Peyer's patch (tissue), 4 donors: ENCODE measurements at regions not wholly inside any gene's neighbourhood (a gene's known extent, or its start where the extent isn't known, plus 50 kb on each side); places are given as distances from the start of the nearest gene placed in this dataset.

Source experiments
- DNase-seq, 3 donors: peaks; one replicate each; pipeline ENCODE4 v3.0.0-alpha.2; 2017 to 2019
- H3K27ac ChIP-seq, 4 donors: fragments of 200-600 bp; sonication (generic); one replicate each; pipeline ENCODE4 v1.5.1; 2016 to 2019
- H3K27me3 ChIP-seq, 2 donors: fragments of 200-600 bp; sonication (generic); one replicate each; pipeline ENCODE4 v1.5.1; 2019
- H3K36me3 ChIP-seq, 3 donors: fragments of 200-600 bp; sonication (generic); one replicate each; pipeline ENCODE4 v1.5.1; 2016 to 2019
- H3K4me1 ChIP-seq, 4 donors: fragments of 200-600 bp; sonication (generic); one replicate each; pipeline ENCODE4 v1.5.1; 2016 to 2019
- H3K4me3 ChIP-seq, 4 donors: fragments of 200-600 bp; sonication (generic); 1 replicate in 3 of 4; 2 replicates in 1 of 4; pipeline ENCODE4 v1.5.1; 2016 to 2019; ENCODE audit warnings: mild to moderate bottlenecking in 1 of 4
- H3K9me3 ChIP-seq, 4 donors: fragments of 200-600 bp; sonication (generic); one replicate each; pipeline ENCODE4 v1.5.1; 2016 to 2019; ENCODE audit warnings: mild to moderate bottlenecking in 1 of 4
- POLR2A ChIP-seq, 2 donors: fragments of 450-650 bp; IDR thresholded peaks; one replicate each; pipeline ENCODE4 v1.5.1; 2017; ENCODE audit warnings: antibody characterized with exemption in 2 of 2, mild to moderate bottlenecking in 2 of 2, moderate library complexity in 2 of 2
- TF ChIP-seq, protein P1 (sequence below), 6 experiments: fragments of 450-650 bp in 4 of 6; fragments of 200-600 bp in 2 of 6; sonication (generic) in 1 of 6; IDR thresholded peaks; one replicate each; pipeline ENCODE4 v1.5.1; 2017 to 2019; ENCODE audit warnings: antibody characterized with exemption in 6 of 6, mild to moderate bottlenecking in 3 of 6, moderate library complexity in 1 of 6

DNA sequence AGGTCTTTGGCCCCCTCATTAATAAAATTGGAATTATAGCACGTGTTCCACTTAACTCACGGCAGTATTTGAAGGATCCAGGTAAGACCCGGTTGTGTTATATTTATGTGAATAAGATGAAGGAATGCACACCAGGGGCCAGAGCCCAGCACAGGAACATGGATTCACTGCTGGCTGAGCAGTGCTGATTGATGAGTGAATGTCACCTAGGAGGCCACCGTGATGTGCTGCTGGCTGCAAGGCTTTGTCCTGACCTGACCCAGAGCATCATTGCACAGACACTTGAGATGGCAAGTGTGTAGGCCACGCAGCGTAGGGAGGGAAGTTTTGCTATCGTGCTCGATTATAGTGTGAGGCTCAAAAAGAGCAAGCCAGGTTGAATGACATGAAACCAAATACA is 350.7 kb upstream of the MGMT start:
- H3K9me3 ChIP-seq, result no peaks in the 10 kb centered on the region
- no peaks in the 10 kb centered on the region for H3K27me3 ChIP-seq
- H3K4me1 ChIP-seq, result no peaks in the 10 kb centered on the region
- no peaks in the 10 kb centered on the region for H3K36me3 ChIP-seq
- no peak for TF ChIP-seq POLR2A (IDR thresholded peaks at IDR 0.05)
- TF ChIP-seq, protein P1, sequence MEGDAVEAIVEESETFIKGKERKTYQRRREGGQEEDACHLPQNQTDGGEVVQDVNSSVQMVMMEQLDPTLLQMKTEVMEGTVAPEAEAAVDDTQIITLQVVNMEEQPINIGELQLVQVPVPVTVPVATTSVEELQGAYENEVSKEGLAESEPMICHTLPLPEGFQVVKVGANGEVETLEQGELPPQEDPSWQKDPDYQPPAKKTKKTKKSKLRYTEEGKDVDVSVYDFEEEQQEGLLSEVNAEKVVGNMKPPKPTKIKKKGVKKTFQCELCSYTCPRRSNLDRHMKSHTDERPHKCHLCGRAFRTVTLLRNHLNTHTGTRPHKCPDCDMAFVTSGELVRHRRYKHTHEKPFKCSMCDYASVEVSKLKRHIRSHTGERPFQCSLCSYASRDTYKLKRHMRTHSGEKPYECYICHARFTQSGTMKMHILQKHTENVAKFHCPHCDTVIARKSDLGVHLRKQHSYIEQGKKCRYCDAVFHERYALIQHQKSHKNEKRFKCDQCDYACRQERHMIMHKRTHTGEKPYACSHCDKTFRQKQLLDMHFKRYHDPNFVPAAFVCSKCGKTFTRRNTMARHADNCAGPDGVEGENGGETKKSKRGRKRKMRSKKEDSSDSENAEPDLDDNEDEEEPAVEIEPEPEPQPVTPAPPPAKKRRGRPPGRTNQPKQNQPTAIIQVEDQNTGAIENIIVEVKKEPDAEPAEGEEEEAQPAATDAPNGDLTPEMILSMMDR (IDR thresholded peaks at IDR 0.05), result no peak
- no peak overlapping the region for H3K27ac ChIP-seq
- DNase-seq, result no peak
- H3K4me3 ChIP-seq, result no peak overlapping the region

GRCh38 chr10:129120441-129120840 is 346.6 kb upstream of the MGMT start:
- TF ChIP-seq, protein P1 (IDR thresholded peaks at IDR 0.05), result no peak
- TF ChIP-seq POLR2A (IDR thresholded peaks at IDR 0.05), result no peak

DNA sequence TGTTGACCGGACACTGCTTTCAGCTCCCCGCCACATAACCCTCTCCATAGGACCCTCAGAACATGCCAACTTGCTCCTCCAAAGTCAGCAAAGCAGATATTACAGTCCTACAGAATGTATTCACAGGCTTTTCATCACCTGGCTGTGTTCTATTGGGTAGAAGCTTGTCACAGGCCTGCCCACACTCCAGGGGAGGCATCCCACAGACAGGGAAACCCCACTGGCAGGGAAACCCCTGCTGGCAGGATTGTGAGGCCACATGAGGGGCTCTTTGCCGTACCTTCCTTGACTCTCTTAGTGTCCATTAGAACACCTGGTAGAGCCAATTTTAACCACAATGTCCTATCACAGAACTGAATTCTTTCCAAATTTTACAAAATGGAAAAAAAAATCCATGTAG is 344.2 kb upstream of the MGMT start:
- no peak overlapping the region for H3K4me3 ChIP-seq
- DNase-seq, result no peak
- no peaks in the 10 kb centered on the region for H3K9me3 ChIP-seq
- no peak overlapping the region for H3K27ac ChIP-seq
- no peaks in the 10 kb centered on the region for H3K36me3 ChIP-seq
- TF ChIP-seq, protein P1 (IDR thresholded peaks at IDR 0.05), result no peak
- TF ChIP-seq POLR2A (IDR thresholded peaks at IDR 0.05), result no peak
- no peaks in the 10 kb centered on the region for H3K4me1 ChIP-seq
- H3K27me3 ChIP-seq, result no peaks in the 10 kb centered on the region

More at GRCh38 chr10:129120441-129120840, 346.6 kb upstream of the MGMT start:
- Histone ChIP-seq H3K9me3 (no peaks in the 10 kb centered on the region), H3K27me3 (no peaks in the 10 kb centered on the region), H3K27ac (no peak overlapping the region), H3K36me3 (no peaks in the 10 kb centered on the region), H3K4me3 (no peak overlapping the region), H3K4me1 (no peaks in the 10 kb centered on the region)
- no peak for DNase-seq

DNA sequence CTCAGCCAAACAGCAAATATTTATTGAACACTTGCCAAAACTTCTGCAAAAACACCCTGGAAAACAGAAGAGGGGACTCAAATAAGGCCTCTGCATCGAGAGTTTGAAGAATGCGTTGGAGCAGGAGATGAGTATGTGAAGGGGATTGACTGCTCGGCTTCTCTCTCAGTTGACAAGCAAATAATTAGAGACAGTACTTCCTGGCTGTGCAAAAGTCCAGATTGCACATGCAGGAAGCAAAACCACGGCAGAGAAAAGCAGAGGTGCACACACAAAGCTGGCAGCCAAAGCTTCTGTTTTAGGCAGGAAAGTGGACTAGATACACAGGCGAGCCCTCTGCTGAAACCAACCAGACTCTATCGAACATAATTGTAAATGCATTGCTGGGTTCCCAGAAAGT is 343.6 kb upstream of the MGMT start:
- Histone ChIP-seq H3K4me1 (no peaks in the 10 kb centered on the region), H3K36me3 (no peaks in the 10 kb centered on the region), H3K27ac (no peak overlapping the region), H3K27me3 (no peaks in the 10 kb centered on the region), H3K4me3 (no peak overlapping the region), H3K9me3 (no peaks in the 10 kb centered on the region)
- TF ChIP-seq, protein P1 (IDR thresholded peaks at IDR 0.05), result no peak
- TF ChIP-seq POLR2A (IDR thresholded peaks at IDR 0.05), result no peak
- DNase-seq, result no peak

DNA sequence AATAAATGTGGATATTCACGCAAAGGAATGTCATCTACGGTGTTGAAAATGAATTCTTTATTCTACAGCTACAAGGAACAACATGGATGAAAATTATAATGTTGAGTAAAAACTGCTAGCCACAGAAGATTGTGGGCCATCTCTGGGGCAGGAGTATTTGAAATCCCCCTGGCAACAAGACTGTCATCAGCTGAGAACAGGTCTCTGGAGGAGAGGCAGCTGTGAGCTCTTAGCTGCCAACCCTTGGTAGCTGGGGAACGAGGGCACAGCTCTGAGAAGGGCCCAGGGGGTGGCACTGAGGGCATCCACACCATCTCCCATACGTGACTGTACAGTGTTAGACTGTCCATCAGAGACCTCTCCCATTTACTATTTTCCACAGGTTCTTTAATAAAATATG is 340.1 kb upstream of the MGMT start:
- no peaks in the 10 kb centered on the region for H3K27me3 ChIP-seq
- H3K4me3 ChIP-seq, result no peak overlapping the region
- H3K36me3 ChIP-seq, result no peaks in the 10 kb centered on the region
- no peak for DNase-seq
- H3K9me3 ChIP-seq, result no peaks in the 10 kb centered on the region
- H3K27ac ChIP-seq, result no peak overlapping the region
- TF ChIP-seq, protein P1 (IDR thresholded peaks at IDR 0.05), result no peak
- TF ChIP-seq POLR2A (IDR thresholded peaks at IDR 0.05), result no peak
- no peaks in the 10 kb centered on the region for H3K4me1 ChIP-seq

GRCh38 chr10:129131457-129132132 is 335.4 kb upstream of the MGMT start:
- Histone ChIP-seq H3K4me3 (no peak overlapping the region), H3K27me3 (no peaks in the 10 kb centered on the region), H3K4me1 (no peaks in the 10 kb centered on the region), H3K27ac (no peak overlapping the region), H3K36me3 (no peaks in the 10 kb centered on the region), H3K9me3 (no peaks in the 10 kb centered on the region)
- TF ChIP-seq POLR2A (IDR thresholded peaks at IDR 0.05), result no peak
- TF ChIP-seq, protein P1 (IDR thresholded peaks at IDR 0.05), result no peak
- no peak for DNase-seq
